ENCODE measurements at regions not wholly inside any gene's neighbourhood (a gene's known extent, or its start where the extent isn't known, plus 50 kb on each side); places are given as distances from the start of the nearest gene placed in this dataset.
"Not testable (repeated sequence)": the region's sequence is repeated elsewhere in the genome, so short reads cannot be mapped to it uniquely, and the experiment has no call there.

- DNase-seq: no peak
These were observed 258.9 kb upstream of the SOX4 start for GRCh38 chr6:21334651-21335050.

- peak; percentile 66 for DNase-seq
These were observed 258.0 kb upstream of the SOX4 start for GRCh38 chr6:21335591-21335990.

GRCh38 chr6:21337263-21337662 lies 256.3 kb upstream of the SOX4 start:
- no peak for DNase-seq

- no peak for DNase-seq
These were observed 253.0 kb upstream of the SOX4 start for GRCh38 chr6:21340573-21340972.

GRCh38 chr6:21341910-21342309 lies 251.6 kb upstream of the SOX4 start:
- no peak for DNase-seq

GRCh38 chr6:21342501-21342900 lies 251.1 kb upstream of the SOX4 start:
- DNase-seq: peak; percentile 15

- DNase-seq: not testable (repeated sequence)
These were observed 247.8 kb upstream of the SOX4 start for GRCh38 chr6:21345704-21346103.

GRCh38 chr6:21348146-21348503 lies 245.4 kb upstream of the SOX4 start:
- DNase-seq: no peak

GRCh38 chr6:21348504-21349195 lies 244.9 kb upstream of the SOX4 start:
- peak; percentile 73 for DNase-seq

GRCh38 chr6:21349834-21350233 lies 243.7 kb upstream of the SOX4 start:
- no peak for DNase-seq

- DNase-seq: no peak
These were observed 242.6 kb upstream of the SOX4 start for GRCh38 chr6:21350926-21351325.

GRCh38 chr6:21352131-21352530 lies 241.4 kb upstream of the SOX4 start:
- DNase-seq: no peak

- no peak for DNase-seq
These were observed 238.7 kb upstream of the SOX4 start for GRCh38 chr6:21354805-21355238.

- no peak for DNase-seq
These were observed 237.9 kb upstream of the SOX4 start for GRCh38 chr6:21355638-21356037.

- no peak for DNase-seq
These were observed 236.3 kb upstream of the SOX4 start for GRCh38 chr6:21357262-21357661.

- DNase-seq: no peak
These were observed 233.6 kb upstream of the SOX4 start for GRCh38 chr6:21359926-21360325.

- no peak for DNase-seq
These were observed 233.2 kb upstream of the SOX4 start for GRCh38 chr6:21360336-21360735.

GRCh38 chr6:21367148-21367547 lies 226.4 kb upstream of the SOX4 start:
- no peak for DNase-seq

- no peak for DNase-seq
These were observed 225.8 kb upstream of the SOX4 start for GRCh38 chr6:21367649-21368154.

- DNase-seq: no peak
These were observed 222.5 kb upstream of the SOX4 start for GRCh38 chr6:21371061-21371460.

GRCh38 chr6:21371676-21372171 lies 221.8 kb upstream of the SOX4 start:
- DNase-seq: peak; percentile 98

- DNase-seq: no peak
These were observed 218.1 kb upstream of the SOX4 start for GRCh38 chr6:21375151-21376116.

GRCh38 chr6:21377356-21377755 lies 216.2 kb upstream of the SOX4 start:
- no peak for DNase-seq

Measured in skin of body (tissue), 1 donor.